ENCODE measurements at regions not wholly inside any gene's neighbourhood (a gene's known extent, or its start where the extent isn't known, plus 50 kb on each side); places are given as distances from the start of the nearest gene placed in this dataset.

DNA sequence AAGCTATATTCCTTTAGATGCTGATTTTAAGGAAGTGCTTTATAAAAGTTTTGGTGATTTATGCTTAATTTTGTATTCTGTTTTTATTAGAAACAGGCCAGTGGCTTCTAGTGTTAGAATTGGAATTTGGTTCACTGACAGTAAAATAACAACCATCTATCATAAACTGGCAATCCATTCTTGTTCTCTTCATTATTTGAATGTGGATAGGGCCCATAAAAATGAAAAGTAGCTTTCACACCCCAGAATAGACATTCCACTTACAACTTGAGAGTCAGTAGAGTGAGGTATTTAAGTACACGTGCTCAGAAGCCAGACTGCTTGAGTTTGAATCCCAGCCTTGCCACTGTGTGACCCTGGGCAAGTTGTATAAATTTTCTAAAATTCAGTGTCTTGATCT is 232.4 kb upstream of the CTSO start (continued):
- TF ChIP-seq GATA3 (IDR thresholded peaks at IDR 0.05; ENCODE audit: borderline replicate concordance) (no peak), TFCP2L1 (CRISPR knock-in tag; IDR thresholded peaks at IDR 0.05) (no peak), SMC3 (IDR thresholded peaks at IDR 0.05) (no peak)

DNA sequence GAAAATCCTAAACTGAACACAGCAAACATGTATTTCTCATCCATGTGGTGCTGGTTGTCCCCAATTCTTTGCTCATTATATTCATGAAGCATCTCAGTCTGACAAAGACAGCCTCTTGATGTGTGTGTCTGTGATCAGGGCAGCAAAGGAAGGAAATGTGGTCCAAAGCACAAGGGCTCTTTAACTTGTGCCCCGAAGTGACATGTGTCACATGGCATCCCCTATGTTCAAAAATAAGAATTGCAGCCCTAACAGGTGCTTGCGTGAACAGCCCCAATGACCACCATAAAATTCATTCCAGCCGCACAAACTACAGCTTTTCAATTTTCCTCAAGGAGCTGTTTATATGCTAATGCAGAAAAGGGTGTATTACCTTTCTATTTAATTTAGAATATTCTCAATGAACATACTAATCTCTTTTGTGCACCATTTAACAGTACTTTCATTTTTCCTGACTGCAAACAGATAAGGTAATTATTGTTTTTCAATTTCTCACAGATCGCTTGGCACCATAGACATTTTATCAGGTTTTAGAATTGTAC is 231.9 kb upstream of the CTSO start:
- no peak for DNase-seq (ENCODE audit: low read depth in 1 of 2, low spot score in 1 of 2)
- WGBS (ENCODE audit: missing lambda C conversion rate), result 67% methylated on average over 4 of the region's 4 CpGs
- H3K4me3 ChIP-seq, result no peak overlapping the region
- TF ChIP-seq NR3C1 (IDR thresholded peaks at IDR 0.05), result no peak
- TF ChIP-seq MAX (IDR thresholded peaks at IDR 0.05), result no peak
- no peak for TF ChIP-seq ZSCAN20 (CRISPR knock-in tag; IDR thresholded peaks at IDR 0.05)
- no peak for TF ChIP-seq GATA3 (IDR thresholded peaks at IDR 0.05; ENCODE audit: borderline replicate concordance)
- no peak for TF ChIP-seq CEBPB (IDR thresholded peaks at IDR 0.05)
- TF ChIP-seq CBX8 (IDR thresholded peaks at IDR 0.05), result no peak
- no peak for TF ChIP-seq HOXB13 (CRISPR knock-in tag; IDR thresholded peaks at IDR 0.05; ENCODE audit: low read depth)
- TF ChIP-seq RARB (CRISPR knock-in tag; IDR thresholded peaks at IDR 0.05), result no peak
- no peak for TF ChIP-seq ATOH8 (CRISPR knock-in tag; IDR thresholded peaks at IDR 0.05; ENCODE audit: low read depth)
- H3K4me2 ChIP-seq, result no peak overlapping the region
- H3K4me1 ChIP-seq, result no peaks in the 10 kb centered on the region
- POLR2A ChIA-PET, result no interaction called here
- no peaks in the 10 kb centered on the region for H3K9me3 ChIP-seq
- CTCF ChIA-PET, result no interaction called here
- ATAC-seq, result no peak
- no peak overlapping the region for H3K27ac ChIP-seq
- FAIRE-seq, result no peak

DNA sequence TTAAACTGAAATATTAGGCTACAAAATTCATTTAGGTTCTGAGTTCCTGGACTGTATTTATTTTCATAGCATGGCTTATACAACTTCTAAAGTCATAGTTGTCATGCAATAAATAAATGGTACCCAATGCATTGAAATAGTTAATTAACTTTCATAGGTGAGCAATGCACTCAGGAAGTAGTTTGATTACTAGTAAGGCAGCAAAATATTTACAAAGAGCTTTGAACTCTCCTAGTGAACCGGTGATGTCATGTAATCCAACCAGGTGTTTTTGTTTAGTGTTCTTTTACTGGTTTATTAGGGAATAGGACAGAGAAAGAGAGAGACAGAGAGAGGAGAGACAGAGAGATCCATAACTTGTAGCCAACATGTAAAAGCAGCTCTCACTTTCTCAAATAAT is 228.6 kb upstream of the CTSO start:
- CTCF ChIA-PET, result no interaction called here
- H3K9me3 ChIP-seq, result no peaks in the 10 kb centered on the region
- H3K4me1 ChIP-seq, result no peaks in the 10 kb centered on the region
- DNase-seq (ENCODE audit: low read depth in 1 of 2, low spot score in 1 of 2) (no peak), ATAC-seq (no peak), FAIRE-seq (no peak)
- H3K27ac ChIP-seq, result no peak overlapping the region
- POLR2A ChIA-PET, result no interaction called here
- 8% methylated on average over 1 of the region's 1 CpG for WGBS (ENCODE audit: missing lambda C conversion rate)
- no peak for TF ChIP-seq SREBF2 (IDR thresholded peaks at IDR 0.05)
- TF ChIP-seq JUN (IDR thresholded peaks at IDR 0.05), result no peak
- TF ChIP-seq FOXS1 (CRISPR knock-in tag; IDR thresholded peaks at IDR 0.05), result no peak
- H3K4me3 ChIP-seq, result no peak overlapping the region
- no peak overlapping the region for H3K4me2 ChIP-seq

GRCh38 chr4:156177941-156178340 is 224.3 kb upstream of the CTSO start:
- WGBS (ENCODE audit: missing lambda C conversion rate), result 73% methylated on average over 3 of the region's 3 CpGs
- H3K9me3 ChIP-seq, result no peaks in the 10 kb centered on the region
- DNase-seq (ENCODE audit: low read depth in 1 of 2, low spot score in 1 of 2), result no peak
- no peak overlapping the region for H3K4me2 ChIP-seq
- TF ChIP-seq BHLHE40 (IDR thresholded peaks at IDR 0.05; ENCODE audit: low read depth, low read length), result no peak
- TF ChIP-seq TP53 (CRISPR knock-in tag; IDR thresholded peaks at IDR 0.05), result no peak
- TF ChIP-seq RNF2 (IDR thresholded peaks at IDR 0.05; ENCODE audit: borderline replicate concordance, low read depth), result no peak
- no peak for TF ChIP-seq SMC3 (IDR thresholded peaks at IDR 0.05)
- TF ChIP-seq NPAS2 (CRISPR knock-in tag; IDR thresholded peaks at IDR 0.05; ENCODE audit: borderline replicate concordance), result no peak
- TF ChIP-seq FOXS1 (CRISPR knock-in tag; IDR thresholded peaks at IDR 0.05), result no peak
- no peak for TF ChIP-seq MAZ (IDR thresholded peaks at IDR 0.05; ENCODE audit: borderline replicate concordance, low read depth, low read length)
- no peak for TF ChIP-seq ZFP36 (IDR thresholded peaks at IDR 0.05; ENCODE audit: borderline replicate concordance, partially characterized antibody)
- TF ChIP-seq, protein P1, sequence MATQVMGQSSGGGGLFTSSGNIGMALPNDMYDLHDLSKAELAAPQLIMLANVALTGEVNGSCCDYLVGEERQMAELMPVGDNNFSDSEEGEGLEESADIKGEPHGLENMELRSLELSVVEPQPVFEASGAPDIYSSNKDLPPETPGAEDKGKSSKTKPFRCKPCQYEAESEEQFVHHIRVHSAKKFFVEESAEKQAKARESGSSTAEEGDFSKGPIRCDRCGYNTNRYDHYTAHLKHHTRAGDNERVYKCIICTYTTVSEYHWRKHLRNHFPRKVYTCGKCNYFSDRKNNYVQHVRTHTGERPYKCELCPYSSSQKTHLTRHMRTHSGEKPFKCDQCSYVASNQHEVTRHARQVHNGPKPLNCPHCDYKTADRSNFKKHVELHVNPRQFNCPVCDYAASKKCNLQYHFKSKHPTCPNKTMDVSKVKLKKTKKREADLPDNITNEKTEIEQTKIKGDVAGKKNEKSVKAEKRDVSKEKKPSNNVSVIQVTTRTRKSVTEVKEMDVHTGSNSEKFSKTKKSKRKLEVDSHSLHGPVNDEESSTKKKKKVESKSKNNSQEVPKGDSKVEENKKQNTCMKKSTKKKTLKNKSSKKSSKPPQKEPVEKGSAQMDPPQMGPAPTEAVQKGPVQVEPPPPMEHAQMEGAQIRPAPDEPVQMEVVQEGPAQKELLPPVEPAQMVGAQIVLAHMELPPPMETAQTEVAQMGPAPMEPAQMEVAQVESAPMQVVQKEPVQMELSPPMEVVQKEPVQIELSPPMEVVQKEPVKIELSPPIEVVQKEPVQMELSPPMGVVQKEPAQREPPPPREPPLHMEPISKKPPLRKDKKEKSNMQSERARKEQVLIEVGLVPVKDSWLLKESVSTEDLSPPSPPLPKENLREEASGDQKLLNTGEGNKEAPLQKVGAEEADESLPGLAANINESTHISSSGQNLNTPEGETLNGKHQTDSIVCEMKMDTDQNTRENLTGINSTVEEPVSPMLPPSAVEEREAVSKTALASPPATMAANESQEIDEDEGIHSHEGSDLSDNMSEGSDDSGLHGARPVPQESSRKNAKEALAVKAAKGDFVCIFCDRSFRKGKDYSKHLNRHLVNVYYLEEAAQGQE (IDR thresholded peaks at IDR 0.05), result no peak
- no peak for TF ChIP-seq NR3C1 (IDR thresholded peaks at IDR 0.05)
- ChIA-PET POLR2A (no interaction called here), CTCF (no interaction called here)
- no peaks in the 10 kb centered on the region for H3K4me1 ChIP-seq
- H3K27ac ChIP-seq, result no peak overlapping the region
- ATAC-seq, result no peak
- H3K4me3 ChIP-seq, result no peak overlapping the region
- FAIRE-seq, result no peak

All from A549 (cell line).